Peyer's patch (tissue), 4 donors: ENCODE measurements at regions not wholly inside any gene's neighbourhood (a gene's known extent, or its start where the extent isn't known, plus 50 kb on each side); places are given as distances from the start of the nearest gene placed in this dataset.

Source experiments
- POLR2A ChIP-seq, 2 donors: fragments of 450-650 bp; IDR thresholded peaks; one replicate each; pipeline ENCODE4 v1.5.1; 2017; ENCODE audit warnings: antibody characterized with exemption in 2 of 2, mild to moderate bottlenecking in 2 of 2, moderate library complexity in 2 of 2
- TF ChIP-seq, protein P1 (sequence below), 6 experiments: fragments of 450-650 bp in 4 of 6; fragments of 200-600 bp in 2 of 6; sonication (generic) in 1 of 6; IDR thresholded peaks; one replicate each; pipeline ENCODE4 v1.5.1; 2017 to 2019; ENCODE audit warnings: antibody characterized with exemption in 6 of 6, mild to moderate bottlenecking in 3 of 6, moderate library complexity in 1 of 6

DNA sequence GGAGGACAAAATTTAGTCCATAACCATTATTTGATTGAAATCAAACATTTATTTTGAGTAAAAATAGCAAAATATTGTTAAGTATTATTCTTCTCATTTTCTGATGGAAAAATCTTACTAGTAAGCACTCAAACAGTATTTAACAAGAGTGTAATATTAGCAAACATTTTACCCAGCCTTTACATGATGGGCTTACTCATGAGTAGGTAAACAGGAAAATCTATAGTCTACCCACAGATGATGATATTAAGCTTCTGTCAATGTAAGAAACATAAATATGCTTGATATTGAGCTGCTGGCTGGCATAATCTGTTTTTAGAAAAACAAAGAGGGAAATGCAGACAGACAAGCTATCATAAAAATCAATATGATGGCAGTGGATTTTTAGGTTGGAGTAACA, 418.5 kb upstream of the COX7C start:
- TF ChIP-seq, protein P1, sequence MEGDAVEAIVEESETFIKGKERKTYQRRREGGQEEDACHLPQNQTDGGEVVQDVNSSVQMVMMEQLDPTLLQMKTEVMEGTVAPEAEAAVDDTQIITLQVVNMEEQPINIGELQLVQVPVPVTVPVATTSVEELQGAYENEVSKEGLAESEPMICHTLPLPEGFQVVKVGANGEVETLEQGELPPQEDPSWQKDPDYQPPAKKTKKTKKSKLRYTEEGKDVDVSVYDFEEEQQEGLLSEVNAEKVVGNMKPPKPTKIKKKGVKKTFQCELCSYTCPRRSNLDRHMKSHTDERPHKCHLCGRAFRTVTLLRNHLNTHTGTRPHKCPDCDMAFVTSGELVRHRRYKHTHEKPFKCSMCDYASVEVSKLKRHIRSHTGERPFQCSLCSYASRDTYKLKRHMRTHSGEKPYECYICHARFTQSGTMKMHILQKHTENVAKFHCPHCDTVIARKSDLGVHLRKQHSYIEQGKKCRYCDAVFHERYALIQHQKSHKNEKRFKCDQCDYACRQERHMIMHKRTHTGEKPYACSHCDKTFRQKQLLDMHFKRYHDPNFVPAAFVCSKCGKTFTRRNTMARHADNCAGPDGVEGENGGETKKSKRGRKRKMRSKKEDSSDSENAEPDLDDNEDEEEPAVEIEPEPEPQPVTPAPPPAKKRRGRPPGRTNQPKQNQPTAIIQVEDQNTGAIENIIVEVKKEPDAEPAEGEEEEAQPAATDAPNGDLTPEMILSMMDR (IDR thresholded peaks at IDR 0.05), result no peak
- TF ChIP-seq POLR2A (IDR thresholded peaks at IDR 0.05), result no peak
